ENCODE measurements at regions not wholly inside any gene's neighbourhood (a gene's known extent, or its start where the extent isn't known, plus 50 kb on each side); places are given as distances from the start of the nearest gene placed in this dataset.

DNA sequence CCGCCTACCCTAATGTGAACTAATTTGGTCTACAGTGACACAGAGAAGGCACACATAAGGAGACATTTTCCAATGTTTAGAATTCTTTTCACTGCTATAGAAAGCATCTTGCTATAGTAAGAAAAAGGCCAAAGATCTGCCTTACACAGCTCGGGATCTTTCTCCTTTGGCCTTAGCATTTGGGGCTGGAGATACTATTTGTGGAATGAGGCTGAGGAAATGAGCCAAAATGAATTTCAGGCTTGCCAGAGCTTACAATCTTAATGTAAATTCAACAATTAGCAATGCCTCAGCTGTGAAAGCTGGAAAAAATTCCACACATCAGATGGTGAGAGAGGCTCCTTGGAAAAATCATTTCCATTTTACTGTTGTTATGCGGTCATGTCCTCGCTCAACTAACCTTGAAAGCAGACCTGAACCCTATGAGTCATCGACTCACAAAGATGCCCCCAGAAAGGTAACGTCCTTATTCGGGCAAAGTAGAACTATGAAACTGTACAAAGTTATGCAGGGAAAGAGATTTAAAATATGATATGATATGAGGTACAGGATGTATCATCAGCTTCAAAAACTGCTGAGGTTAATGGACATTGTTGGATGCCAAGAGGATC lies 324.5 kb upstream of the NBEA start:
- FAIRE-seq (no peak), DNase-seq (ENCODE audit: low read depth, low spot score) (no peak)
- no peaks in the 10 kb centered on the region for H3K79me2 ChIP-seq (ENCODE audit: control insufficient read depth, insufficient read depth, low read length)
- no peak overlapping the region for H3K9ac ChIP-seq (replicated peaks; ENCODE audit: extremely low read depth, insufficient read depth, low read length)
- no peaks in the 10 kb centered on the region for H3K9me1 ChIP-seq (replicated peaks; ENCODE audit: control insufficient read depth, extremely low read depth, insufficient read depth, low read length)
- intact Hi-C loops (cut with micrococcal nuclease) (no loop called here), dilution Hi-C loops (cut with MboI; ENCODE audit: extremely low pct_ligation_motif_present, low sequenced_read_pairs) (no loop called here)
- no peak overlapping the region for H3K27ac ChIP-seq (ENCODE audit: insufficient read depth, low read depth, low read length)
- BruUV-seq (replicated peaks) = no TSS peak
- H3K36me3 ChIP-seq (ENCODE audit: control insufficient read depth in 2 of 2, extremely low read depth in 1 of 2, insufficient read depth in 2 of 2, low read length in 2 of 2) = no peaks in the 10 kb centered on the region
- H2AFZ ChIP-seq (ENCODE audit: low read depth, low read length) = no peak overlapping the region
- H3K27me3 ChIP-seq (ENCODE audit: control insufficient read depth in 2 of 2, insufficient read depth in 2 of 2, low read length in 2 of 2) = peaks cover 2 to 3% of the 10 kb centered on the region in 2 experiments
- CTCF ChIA-PET = no interaction called here
- H3K9me3 ChIP-seq (replicated peaks; ENCODE audit: control insufficient read depth, insufficient read depth, low read length) = no peaks in the 10 kb centered on the region
- no peak overlapping the region for H3K4me2 ChIP-seq (ENCODE audit: insufficient read depth, low read length)
- H4K20me1 ChIP-seq (replicated peaks; ENCODE audit: control insufficient read depth, extremely low read depth, insufficient read depth, low read length) = no peaks in the 10 kb centered on the region
- no peaks in the 10 kb centered on the region for H3K4me1 ChIP-seq (ENCODE audit: control insufficient read depth, extremely low read depth, insufficient read depth, low read length)
- no peak for TF ChIP-seq POLR2A (IDR thresholded peaks at IDR 0.05; ENCODE audit: low read depth, low read length)
- no peak for TF ChIP-seq EZH2 (IDR thresholded peaks at IDR 0.05; ENCODE audit: borderline replicate concordance, low read depth, low read length, severe bottlenecking)
- TF ChIP-seq GATA2 (IDR thresholded peaks at IDR 0.05; ENCODE audit: insufficient read depth, insufficient read length, low read depth, low read length) = no peak
- no peak for TF ChIP-seq FOS (IDR thresholded peaks at IDR 0.05; ENCODE audit: borderline replicate concordance, insufficient read depth, low read length)
- no peak for TF ChIP-seq JUN (IDR thresholded peaks at IDR 0.05; ENCODE audit: borderline replicate concordance, insufficient read depth, insufficient read length, low read depth)
- TF ChIP-seq CTCF (IDR thresholded peaks at IDR 0.05; ENCODE audit: extremely low read depth in 1 of 2, insufficient read depth in 1 of 2, low read depth in 1 of 2, low read length in 2 of 2) = no peak
- no peak for TF ChIP-seq POLR2AphosphoS5 (IDR thresholded peaks at IDR 0.05; ENCODE audit: insufficient read depth, low read depth, low read length)
- TF ChIP-seq MAX (IDR thresholded peaks at IDR 0.05; ENCODE audit: insufficient read depth, insufficient read length) = no peak
- TF ChIP-seq MYC (IDR thresholded peaks at IDR 0.05; ENCODE audit: low read depth, low read length) = no peak
- H3K4me3 ChIP-seq (replicated peaks in 1 of 3; ENCODE audit: insufficient read depth in 1 of 3, low read depth in 1 of 3, low read length in 3 of 3) = no peak overlapping the region
- POLR2A ChIA-PET = no interaction called here
